ENCODE measurements at regions not wholly inside any gene's neighbourhood (a gene's known extent, or its start where the extent isn't known, plus 50 kb on each side); places are given as distances from the start of the nearest gene placed in this dataset.
"Not testable (repeated sequence)": the region's sequence is repeated elsewhere in the genome, so short reads cannot be mapped to it uniquely, and the experiment has no call there.

DNA sequence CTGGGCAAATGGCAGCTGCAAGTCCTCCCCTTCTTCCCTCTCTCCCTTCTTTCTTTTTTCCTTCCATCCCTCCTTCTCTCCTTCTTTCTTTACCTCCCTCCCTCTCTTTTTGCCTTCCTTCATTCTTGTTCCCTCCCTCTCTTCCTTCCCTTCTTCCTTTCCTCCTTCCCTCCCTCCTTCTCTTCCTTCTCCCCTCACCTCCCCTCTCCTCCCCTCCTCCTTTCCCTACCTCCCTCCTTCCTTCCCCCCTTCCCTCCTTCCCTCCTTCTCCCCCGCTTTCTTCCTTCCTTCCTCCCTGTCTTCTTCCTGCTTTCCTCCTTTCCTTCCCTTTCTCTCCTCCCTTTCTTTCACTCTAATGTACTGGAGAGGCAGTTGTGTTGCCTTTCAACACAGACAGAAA lies 110.8 kb upstream of the SALL1 start:
- DNase-seq (ENCODE audit: low spot score), result no peak

DNA sequence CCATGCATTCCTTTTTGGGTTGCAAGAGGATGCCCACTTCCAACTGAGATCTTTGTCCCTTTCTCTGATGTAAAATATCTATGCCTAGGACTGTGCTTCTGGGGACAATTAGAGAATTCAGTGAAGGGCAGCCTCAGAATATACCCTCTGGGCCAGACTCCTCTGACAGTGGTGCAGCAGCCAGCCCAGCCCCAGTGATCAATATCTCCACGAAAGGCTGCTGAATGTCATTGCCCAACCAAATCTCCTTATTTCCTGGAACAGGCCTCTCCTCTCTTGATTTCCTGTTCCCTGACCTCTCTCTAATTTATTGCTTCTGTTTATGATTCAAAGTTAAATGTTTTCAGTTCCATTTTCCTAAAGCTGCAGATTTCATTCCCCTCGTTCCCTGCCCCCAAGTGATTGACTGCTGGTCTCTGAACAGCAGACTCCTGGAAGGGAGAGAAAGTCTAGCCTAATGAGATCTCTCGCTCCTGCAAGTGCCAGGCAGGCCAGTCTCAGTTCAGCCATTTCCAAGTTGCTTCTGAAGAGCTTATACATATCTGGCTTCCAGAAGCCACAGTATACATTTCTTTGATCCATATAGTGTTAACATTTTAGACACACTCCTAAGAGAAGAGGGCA lies 104.4 kb upstream of the SALL1 start:
- no peak for DNase-seq (ENCODE audit: low spot score)

DNA sequence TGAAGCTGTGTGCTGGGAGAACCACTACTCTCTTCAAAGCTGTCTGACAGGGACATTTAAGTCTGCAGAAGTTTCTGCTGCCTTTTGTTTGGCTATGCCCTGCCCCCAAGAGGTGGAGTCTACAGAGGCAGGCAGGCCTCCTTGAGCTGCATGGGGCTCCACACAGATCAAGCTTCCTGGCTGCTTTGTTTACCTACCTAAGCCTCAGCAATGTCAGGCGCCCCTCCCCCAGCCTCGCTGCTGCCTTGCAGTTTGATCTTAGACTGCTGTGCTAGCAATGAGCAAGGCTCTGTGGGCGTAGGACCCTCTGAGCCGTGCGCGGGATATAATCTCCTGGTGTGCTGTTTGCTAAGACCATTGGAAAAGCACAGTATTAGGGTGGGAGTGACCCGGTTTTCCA lies 103.3 kb upstream of the SALL1 start:
- not testable (repeated sequence) for DNase-seq (ENCODE audit: low spot score)

DNA sequence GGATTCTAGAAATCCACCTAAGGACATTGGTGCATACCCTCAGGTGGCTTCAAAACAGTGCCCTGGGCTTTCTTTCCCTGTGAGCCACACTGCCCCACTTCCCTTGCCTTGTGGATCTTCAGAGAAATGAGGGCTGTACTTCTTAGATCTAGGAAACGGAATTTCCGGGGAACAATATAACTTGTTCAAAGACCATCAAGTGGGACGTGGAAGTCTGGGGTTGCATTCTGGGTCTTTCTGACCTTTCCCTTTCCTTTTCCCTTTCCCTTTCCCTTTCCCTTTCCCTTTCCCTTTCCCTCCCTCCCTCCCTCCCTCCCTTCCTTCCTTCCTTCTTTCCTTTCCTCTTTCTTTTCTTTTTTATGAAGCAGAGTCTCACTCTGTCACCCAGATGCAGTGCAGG lies 97.1 kb upstream of the SALL1 start:
- DNase-seq (ENCODE audit: low spot score), result no peak

DNA sequence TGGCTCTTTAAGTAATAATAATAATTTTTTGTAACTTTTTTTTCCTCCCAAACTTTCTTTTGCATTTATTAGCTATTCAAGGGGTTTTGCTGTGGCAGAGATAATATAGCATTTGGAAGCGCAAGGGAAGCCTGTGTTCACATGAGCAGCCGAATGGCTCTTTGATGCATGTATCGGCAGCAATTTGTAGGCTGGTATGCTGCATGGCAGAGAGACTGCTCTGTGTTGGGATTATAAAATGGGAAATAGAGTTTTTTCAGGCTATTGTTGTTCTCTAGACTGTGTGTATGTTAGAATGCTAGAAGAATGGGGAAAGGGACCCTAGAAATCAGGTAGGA lies 94.6 kb upstream of the SALL1 start:
- DNase-seq (ENCODE audit: low spot score), result no peak

DNA sequence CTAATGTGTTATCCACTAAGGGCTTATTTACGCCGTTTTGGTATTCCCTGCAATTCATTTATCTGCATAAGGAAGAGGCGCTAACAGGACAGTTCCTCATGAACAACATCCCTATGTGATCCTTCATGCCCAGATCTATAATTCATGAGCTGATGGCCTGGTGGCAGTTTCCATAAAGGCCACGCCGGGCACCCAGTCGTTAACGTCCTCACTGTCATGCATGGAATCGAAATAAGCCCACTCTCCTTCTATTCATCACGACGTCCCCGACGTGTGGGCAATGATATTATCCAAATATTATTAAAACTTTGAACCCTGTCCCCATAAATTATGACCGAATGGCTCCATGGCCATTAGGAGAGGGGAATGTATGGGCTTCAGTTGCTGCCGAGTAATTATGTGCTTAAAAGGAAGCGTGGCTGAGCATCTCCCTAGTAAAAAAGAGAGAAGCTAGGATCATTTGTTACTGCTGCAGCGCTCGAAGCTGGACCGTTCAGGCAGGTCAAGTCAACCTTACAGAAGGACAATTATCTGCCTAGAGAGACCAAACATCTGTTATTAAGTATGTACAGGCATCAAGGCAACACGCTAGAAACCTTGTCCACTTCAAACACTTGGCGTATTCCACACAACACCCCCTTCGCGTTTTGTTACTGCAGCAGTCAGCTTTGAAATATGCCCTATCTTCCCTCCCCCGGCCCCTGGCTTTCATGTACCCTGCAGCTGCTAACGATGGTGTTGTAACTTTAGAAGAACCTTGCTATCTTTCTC lies 94.0 kb upstream of the SALL1 start:
- no peak for DNase-seq (ENCODE audit: low spot score)

DNA sequence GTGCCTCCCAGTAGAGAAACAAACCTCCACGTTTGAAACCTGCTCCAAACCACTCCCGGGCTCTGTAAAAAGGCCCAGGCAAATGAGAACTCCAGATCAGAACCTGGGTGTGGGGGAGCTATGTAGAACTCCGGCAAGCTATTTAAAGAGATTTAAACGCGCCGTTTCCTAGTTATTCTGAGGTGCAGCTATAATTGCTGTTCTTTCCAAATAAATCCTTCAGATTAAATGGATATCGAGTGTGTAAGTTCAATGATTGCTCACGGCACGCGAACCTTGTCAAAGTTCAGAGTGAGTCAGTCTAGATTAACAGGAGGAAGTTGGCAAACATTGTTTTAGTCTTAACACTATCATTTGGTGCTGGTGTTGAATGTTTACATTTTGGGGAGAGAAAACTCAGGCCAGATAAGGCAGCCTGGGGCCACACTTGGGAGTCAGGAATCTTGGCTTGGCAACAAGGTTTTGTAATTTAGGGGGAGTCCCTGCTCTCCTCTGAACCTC lies 92.9 kb upstream of the SALL1 start:
- DNase-seq (ENCODE audit: low spot score), result peak; percentile 59

DNA sequence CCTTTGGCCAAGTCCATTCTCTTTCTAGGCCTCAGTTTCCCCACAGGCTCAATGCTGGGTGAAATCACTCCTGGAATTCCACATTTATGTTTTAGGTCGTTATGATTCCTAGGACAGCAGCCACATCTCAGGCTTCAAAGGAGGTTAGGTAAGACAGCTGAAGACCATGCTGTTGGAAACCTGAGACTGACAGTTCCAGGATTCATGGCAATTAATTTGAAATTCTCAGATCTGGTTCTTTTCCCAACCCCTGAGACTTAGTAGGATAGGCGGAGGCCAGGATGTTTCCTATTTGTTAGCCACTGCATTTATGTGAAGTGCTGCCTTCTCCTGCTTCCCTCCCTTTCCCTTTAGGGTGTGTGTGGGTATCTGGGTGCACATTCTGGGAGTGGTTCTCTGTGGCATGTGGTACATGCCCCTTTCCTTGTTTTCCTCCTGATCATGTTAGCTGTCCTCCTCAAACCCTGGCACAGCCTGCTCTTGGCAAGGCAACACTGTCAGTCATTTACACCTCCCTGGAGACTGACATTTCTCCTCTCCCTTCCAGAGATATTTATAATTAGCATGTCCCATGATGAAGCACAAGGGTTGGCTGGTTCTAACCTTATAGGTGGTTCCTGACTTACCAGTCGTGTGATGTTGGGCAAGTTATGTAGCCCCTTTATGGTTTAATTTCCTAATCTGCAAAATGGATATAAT lies 91.4 kb upstream of the SALL1 start:
- DNase-seq (ENCODE audit: low spot score), result no peak

DNA sequence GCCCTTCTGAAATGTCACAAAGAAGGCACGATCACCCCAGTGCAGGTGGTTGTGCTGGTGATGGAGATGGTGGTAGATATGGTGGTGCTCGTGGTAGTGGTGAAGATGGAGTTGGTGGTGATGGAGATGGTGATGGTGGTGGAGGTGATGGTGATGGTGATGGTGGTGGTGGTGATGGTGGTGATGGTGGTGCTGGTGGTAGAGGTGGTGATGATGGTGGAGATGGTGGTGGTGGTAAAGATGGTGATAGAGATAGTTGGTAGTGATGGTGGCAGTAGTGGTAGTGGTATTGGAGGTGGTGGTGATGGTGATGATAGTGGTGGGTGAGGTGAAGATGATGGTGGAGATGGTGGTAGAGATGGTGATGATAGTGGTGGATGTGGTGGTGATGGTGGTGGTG lies 88.1 kb upstream of the SALL1 start:
- DNase-seq (ENCODE audit: low spot score), result no peak

DNA sequence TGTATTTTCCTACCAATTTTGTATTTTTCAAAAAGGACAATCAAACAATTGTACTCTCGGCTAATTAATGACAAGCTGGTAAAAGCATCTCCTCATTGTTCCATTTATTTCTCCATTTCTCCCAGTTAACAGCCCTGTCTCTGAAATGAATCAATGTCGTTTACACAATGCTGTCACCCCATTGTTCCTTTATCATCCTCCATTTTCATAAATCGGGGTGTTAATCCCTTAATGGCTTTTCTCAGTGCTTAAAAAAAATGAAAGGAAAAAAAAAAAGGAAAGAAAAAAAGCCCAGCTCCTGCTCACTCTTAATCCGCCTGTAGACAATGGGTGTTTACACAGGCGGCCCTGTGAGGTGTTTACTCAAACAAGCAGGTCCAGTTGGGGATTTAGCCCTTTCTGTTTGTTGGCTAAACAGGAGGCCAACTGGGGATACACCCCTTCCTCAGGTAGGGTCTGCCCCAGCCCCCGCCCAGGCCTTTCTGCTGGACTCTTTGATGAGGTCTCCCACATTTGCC lies 86.8 kb upstream of the SALL1 start:
- DNase-seq (ENCODE audit: low spot score), result no peak

DNA sequence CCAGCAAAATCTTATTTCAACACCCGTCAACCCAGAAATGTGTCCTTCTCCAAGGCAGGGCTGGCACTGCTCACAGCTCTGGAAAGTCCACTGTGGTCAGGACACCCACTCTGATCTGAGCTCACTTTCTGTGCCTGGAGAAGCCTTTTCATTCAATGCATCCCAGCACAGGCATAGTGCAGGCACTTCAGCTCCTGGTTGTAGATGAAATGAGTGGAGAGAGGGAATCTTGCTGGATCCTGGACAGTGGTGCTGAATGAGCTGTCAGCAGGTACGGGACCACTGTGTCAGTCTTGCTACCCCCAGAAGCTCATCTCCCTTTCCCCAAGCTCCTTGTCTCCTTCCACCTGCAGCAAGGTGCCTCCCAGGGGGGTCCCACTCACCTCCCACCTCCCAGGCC lies 86.1 kb upstream of the SALL1 start:
- no peak for DNase-seq (ENCODE audit: low spot score)

DNA sequence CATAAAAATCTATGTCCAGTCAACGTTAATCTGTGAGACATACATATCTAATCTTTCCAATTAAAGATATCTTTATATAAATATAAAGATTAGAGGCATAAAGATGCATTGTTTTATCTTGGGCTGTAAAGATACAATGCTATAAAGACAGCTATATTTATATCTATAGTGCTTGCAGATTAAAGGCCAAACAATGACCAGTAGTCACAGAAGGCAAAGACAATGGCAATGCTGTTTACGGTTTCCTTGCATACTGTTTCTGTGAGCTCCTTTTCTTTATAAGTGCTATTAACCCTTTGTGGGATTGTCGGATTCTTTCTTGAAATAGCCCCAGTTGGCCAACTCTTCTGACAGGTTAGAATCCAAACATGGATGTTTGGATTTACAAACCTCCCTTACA lies 85.5 kb upstream of the SALL1 start:
- no peak for DNase-seq (ENCODE audit: low spot score)

DNA sequence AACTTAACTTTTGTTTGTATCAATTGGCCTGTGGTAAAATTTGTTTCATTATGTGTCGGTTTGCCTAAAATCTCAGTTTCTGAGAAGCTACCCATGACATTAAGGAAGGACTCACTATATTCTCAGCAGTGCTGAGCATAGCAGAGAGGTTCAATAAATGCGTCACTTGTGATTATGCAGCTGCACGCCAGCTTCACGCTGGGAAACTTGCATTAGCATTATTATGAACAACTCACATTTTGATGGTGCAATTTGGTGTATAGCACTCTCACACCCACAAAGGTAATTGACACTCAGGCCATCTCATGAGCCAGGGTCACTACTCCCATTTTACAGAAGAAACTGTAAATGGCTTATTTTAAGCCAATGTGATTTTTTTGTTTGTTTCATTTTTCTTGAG lies 80.6 kb upstream of the SALL1 start:
- DNase-seq (ENCODE audit: low spot score), result no peak

DNA sequence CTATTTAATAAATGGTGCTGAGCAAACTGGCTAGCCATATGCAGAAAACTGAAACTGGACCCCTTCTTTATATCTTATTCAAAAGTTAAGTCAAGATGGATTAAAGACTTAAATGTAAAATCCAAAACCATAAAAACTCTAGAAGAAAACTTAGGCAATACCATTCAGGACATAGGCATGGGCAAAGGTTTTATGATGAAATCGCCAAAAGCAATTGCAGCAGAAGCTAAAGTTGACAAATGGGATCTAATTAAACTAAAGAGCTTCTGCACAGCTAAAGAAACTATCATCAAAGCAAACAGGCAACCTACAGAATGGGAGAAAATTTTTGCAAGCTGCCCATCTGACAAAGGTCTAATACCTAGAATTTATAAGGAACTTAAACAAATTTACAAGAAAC lies 79.0 kb upstream of the SALL1 start:
- DNase-seq (ENCODE audit: low spot score), result not testable (repeated sequence)

DNA sequence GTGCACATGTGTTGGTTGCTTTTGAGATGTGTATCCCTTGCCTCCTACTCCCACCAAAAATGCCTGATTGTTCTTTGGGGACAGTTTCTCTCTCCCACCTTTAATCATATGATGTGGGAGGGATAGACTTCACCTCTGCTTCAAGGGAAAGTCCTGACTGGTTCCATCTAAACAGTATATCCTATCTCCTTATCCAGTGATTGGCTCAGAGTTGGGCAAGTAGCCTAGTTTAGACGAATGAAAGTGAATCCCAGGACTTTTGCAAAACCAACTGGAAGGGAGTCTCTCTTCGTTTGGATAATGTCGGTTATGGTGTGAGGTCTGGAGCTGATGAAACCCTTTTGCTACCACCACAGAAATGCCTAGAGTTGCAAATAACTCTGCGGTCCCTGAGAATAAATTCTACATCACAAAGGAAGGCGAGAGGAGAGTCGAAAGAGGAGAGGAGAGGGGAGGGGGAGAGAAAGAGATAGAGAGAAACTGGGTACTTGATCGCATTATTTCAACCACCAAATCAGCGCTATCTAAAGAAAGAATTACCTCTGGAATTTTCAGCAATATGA lies 77.1 kb upstream of the SALL1 start:
- no peak for DNase-seq (ENCODE audit: low spot score)

DNA sequence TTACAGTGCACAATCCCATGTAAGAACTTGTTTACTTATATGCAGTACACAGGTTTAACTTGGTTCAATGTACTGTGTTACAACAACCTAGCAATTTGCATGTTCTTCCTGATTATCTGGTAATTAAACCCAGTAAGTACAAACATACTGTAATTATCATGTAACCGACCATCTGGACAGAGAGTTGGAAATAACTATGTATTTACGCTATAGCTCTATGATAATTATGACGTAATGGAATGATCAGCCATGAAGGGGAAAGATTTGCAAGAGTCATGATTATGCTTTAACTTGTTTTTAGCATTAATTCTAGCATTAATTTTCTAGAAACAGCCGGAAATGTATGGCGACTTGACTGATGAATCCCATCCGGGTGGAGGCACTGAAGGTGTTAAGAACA lies 74.8 kb upstream of the SALL1 start:
- DNase-seq (ENCODE audit: low spot score), result no peak

DNA sequence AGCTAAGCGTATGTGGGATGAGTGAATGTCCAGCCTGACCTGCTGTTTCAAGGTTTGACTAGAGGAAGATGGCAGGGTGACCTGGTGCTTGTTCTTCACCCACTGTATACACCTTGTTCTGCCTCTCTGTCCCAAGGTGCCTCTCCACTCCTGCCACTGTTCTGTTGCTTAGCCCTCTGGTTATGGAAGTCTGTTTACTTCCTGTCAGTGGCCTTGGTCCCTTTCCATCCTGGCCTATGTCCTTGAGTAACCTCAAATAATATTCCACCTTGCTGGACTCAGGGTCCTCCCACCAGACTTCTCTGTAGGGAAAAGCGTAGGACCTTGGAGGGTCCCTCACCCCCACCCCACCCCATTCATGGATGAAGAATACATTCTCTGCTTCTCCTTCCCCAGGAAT lies 73.2 kb upstream of the SALL1 start:
- no peak for DNase-seq (ENCODE audit: low spot score)

DNA sequence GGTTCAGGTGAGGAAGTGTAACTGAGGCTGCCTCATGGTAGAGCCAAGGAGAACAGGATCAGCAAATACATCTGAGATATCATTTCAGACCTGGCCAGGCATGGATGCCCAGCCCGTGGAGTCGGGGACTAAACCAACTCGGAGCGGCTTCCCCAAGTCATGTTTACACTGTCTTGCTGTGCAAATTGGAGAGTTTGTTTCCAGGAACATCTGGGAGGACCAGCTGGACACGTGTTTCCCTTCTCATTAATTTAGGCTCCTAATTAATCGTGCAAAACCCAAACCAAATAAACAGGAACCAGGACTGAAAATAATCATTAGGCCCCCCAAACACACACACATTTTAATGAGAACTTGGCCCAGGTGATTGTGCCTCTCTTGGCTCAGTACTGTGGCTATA lies 70.9 kb upstream of the SALL1 start:
- no peak for DNase-seq (ENCODE audit: low spot score)

DNA sequence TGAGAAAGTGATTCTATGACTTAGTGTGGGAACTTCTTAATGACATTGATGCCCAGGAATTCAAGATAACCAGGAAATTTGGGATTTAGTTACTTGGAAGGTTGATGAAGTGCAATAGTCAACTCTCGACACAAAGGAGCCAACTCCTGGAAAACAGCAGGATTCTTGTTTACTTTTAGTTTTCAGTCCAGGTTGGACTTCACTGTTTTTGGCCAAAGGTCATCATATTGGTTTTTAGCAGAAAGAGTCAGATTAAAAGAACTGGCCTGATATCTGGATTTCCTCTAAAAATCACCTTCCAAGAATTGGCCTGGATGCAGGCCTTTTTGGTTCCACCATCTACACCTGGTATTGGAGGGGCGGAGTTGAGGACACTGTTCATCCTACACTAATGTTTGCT lies 60.1 kb upstream of the SALL1 start:
- no peak for DNase-seq (ENCODE audit: low spot score)

DNA sequence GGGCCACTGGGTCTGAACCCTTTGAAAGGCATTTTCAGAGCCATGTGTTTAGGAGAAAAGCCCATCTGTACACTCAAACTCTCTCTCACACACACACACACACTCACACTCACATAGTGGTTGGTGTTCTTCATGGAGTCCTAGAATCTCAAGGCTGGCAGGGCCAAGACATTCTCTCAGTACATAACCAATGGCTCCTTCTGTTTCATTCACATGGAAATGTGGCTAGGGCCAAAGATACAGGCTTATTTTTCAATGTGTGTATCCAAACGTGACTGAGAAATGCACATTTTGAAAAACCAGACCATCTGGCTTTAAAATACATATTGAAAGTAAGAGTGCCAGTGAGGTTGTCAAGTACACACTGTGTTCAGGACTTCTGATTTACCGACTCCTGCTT lies 59.0 kb upstream of the SALL1 start:
- no peak for DNase-seq (ENCODE audit: low spot score)

DNA sequence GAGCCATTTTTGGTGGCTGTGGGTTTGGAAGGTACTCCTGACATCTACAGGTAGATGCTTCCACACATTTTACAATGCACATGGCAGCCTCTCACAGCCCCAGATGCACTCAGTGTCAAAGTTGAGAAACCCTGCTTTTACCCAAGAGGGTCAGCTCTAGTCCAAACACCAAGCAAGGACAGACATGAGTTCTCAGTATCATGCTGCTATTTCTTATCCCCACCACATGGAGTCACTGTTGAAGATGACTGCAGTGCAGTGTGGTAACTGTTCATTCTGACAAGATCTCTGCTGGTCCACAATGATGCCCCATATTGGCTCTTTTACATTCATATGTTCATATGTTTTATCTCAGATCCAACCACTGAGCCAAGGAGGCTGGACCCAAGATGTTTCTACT lies 50.5 kb upstream of the SALL1 start:
- DNase-seq (ENCODE audit: low spot score), result no peak

Data from A172 (cell line).